OCI-LY7 (cell line): ENCODE measurements at regions not wholly inside any gene's neighbourhood (a gene's known extent, or its start where the extent isn't known, plus 50 kb on each side); places are given as distances from the start of the nearest gene placed in this dataset.

Experiments used
- CTCF ChIP-seq: fragments of 200-600 bp; sonication (generic); conservative IDR thresholded peaks from 2 replicates; pipeline ENCODE4 v1.5.1; 2014; ENCODE audit warnings: mild to moderate bottlenecking, antibody characterized with exemption, low read length, moderate library complexity, mixed read lengths
- EZH2phosphoT487 ChIP-seq: fragments of 200-600 bp; sonication (generic); IDR thresholded peaks from 2 replicates; pipeline ENCODE4 v1.6.1; 2018; ENCODE audit warnings: low read depth, borderline replicate concordance, mild to moderate bottlenecking, mixed run types, antibody characterized with exemption, low read length, moderate library complexity, mixed read lengths

- TF ChIP-seq CTCF: no peak
- TF ChIP-seq EZH2phosphoT487: no peak
Observed at GRCh38 chr4:17096692-17097091, 198.2 kb upstream of the LDB2 start.
